Upper lobe of left lung (tissue), 4 donors: ENCODE measurements at regions not wholly inside any gene's neighbourhood (a gene's known extent, or its start where the extent isn't known, plus 50 kb on each side); places are given as distances from the start of the nearest gene placed in this dataset.

Experiments used
- CTCF ChIP-seq, 6 experiments: fragments of 450-650 bp in 4 of 6; fragments of 200-600 bp in 2 of 6; sonication (generic) in 2 of 6; IDR thresholded peaks; one replicate each; pipeline ENCODE4 v1.5.1; 2016 to 2019; ENCODE audit warnings: antibody characterized with exemption in 6 of 6
- EP300 ChIP-seq, 4 donors: sonication (generic); formaldehyde crosslinking; IDR thresholded peaks; one replicate each; pipeline ENCODE4 v1.5.1; 2017; ENCODE audit warnings: antibody characterized with exemption in 4 of 4, control low read depth in 2 of 4
- POLR2A ChIP-seq, 4 donors: fragments of 450-650 bp; IDR thresholded peaks; one replicate each; pipeline ENCODE4 v1.5.1; 2016 to 2017; ENCODE audit warnings: antibody characterized with exemption in 4 of 4, mild to moderate bottlenecking in 2 of 4
- POLR2AphosphoS5 ChIP-seq, 2 donors: sonication (generic); formaldehyde crosslinking; IDR thresholded peaks; one replicate each; pipeline ENCODE4 v1.5.1; 2017; ENCODE audit warnings: antibody characterized with exemption in 2 of 2

GRCh38 chr15:91556926-91557325 lies 296.6 kb upstream of the SLCO3A1 start:
- TF ChIP-seq CTCF (IDR thresholded peaks at IDR 0.05) = no peak
- no peak for TF ChIP-seq POLR2A (IDR thresholded peaks at IDR 0.05)
- no peak for TF ChIP-seq POLR2AphosphoS5 (IDR thresholded peaks at IDR 0.05)
- no peak for TF ChIP-seq EP300 (IDR thresholded peaks at IDR 0.05)
